Tibial nerve (tissue), 4 donors: ENCODE measurements at regions not wholly inside any gene's neighbourhood (a gene's known extent, or its start where the extent isn't known, plus 50 kb on each side); places are given as distances from the start of the nearest gene placed in this dataset.

Experiments used
- DNase-seq, 2 donors: peaks; one replicate each; pipeline ENCODE4 v3.0.0-alpha.2; 2019; ENCODE audit warnings: low spot score in 2 of 2
- H3K27ac ChIP-seq, 4 donors: fragments of 200-600 bp; sonication (generic) in 3 of 4; one replicate each; pipeline ENCODE4 v1.5.1; 2017 to 2019; ENCODE audit warnings: mild to moderate bottlenecking in 1 of 4
- H3K27me3 ChIP-seq, 2 donors: fragments of 200-600 bp; sonication (generic) in 1 of 2; one replicate each; pipeline versions ENCODE4 v1.5.1 to v1.6.0; 2017 to 2019
- H3K36me3 ChIP-seq, 3 donors: fragments of 200-600 bp; sonication (generic); one replicate each; pipeline ENCODE4 v1.5.1; 2018 to 2019
- H3K4me1 ChIP-seq, 4 donors: fragments of 200-600 bp; sonication (generic) in 3 of 4; one replicate each; pipeline ENCODE4 v1.5.1; 2017 to 2019
- H3K4me3 ChIP-seq, 4 donors: fragments of 200-600 bp; sonication (generic) in 3 of 4; one replicate each; pipeline ENCODE4 v1.5.1; 2017 to 2019; ENCODE audit warnings: mild to moderate bottlenecking in 1 of 4, moderate library complexity in 1 of 4
- H3K9me3 ChIP-seq, 4 donors: fragments of 200-600 bp; sonication (generic) in 3 of 4; one replicate each; pipeline ENCODE4 v1.5.1; 2017 to 2019
- EP300 ChIP-seq, 2 donors: sonication (generic); formaldehyde crosslinking; IDR thresholded peaks; one replicate each; pipeline ENCODE4 v1.6.1; 2017; ENCODE audit warnings: antibody characterized with exemption in 2 of 2, mild to moderate bottlenecking in 1 of 2
- POLR2A ChIP-seq, 2 donors: fragments of 450-650 bp; IDR thresholded peaks; one replicate each; pipeline ENCODE4 v1.6.1; 2017; ENCODE audit warnings: antibody characterized with exemption in 2 of 2, mild to moderate bottlenecking in 2 of 2, moderate library complexity in 2 of 2
- WGBS, 2 donors: methylation state at CpG; one replicate each; pipeline ENCODE4 v1.1.5; 2018; 5-methylcytosine and 5-hydroxymethylcytosine counted together
- TF ChIP-seq, protein P1 (sequence below), 5 experiments: fragments of 200-600 bp in 3 of 5; fragments of 450-650 bp in 2 of 5; sonication (generic) in 3 of 5; IDR thresholded peaks; one replicate each; pipeline ENCODE4 v1.5.1; 2016 to 2019; ENCODE audit warnings: antibody characterized with exemption in 5 of 5, mild to moderate bottlenecking in 3 of 5, moderate library complexity in 2 of 5

DNA sequence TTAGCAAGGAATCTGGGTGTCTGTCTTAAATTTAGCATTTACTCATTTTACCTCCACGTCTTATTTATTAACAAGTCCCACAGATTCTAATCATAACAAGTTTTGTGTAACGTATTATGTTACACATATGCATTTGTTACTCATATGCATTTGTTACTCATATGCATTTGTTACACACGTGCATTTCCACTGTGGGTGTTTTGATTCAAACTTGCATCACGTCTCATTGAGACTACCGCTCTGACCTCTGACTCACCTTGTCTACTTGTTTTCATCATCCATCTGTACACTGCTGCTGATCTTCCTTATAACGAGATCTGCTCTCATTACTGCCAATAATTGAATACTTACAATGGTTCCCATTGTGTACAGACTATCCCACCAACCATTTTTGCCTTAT is 1141.4 kb downstream of the TBL1XR1 start:
- Histone ChIP-seq H3K4me3 (no peak overlapping the region), H3K27ac (no peak overlapping the region), H3K9me3 (peaks cover 0 to 3% (median 0%) of the 10 kb centered on the region in 4 donors), H3K4me1 (no peaks in the 10 kb centered on the region), H3K36me3 (no peaks in the 10 kb centered on the region), H3K27me3 (no peaks in the 10 kb centered on the region)
- WGBS, 2 donors: 79 to 83% methylated on average over 6 of the region's 6 CpGs
- DNase-seq: no peak
- TF ChIP-seq EP300 (IDR thresholded peaks at IDR 0.05): no peak
- TF ChIP-seq POLR2A (IDR thresholded peaks at IDR 0.05): no peak
- TF ChIP-seq, protein P1, sequence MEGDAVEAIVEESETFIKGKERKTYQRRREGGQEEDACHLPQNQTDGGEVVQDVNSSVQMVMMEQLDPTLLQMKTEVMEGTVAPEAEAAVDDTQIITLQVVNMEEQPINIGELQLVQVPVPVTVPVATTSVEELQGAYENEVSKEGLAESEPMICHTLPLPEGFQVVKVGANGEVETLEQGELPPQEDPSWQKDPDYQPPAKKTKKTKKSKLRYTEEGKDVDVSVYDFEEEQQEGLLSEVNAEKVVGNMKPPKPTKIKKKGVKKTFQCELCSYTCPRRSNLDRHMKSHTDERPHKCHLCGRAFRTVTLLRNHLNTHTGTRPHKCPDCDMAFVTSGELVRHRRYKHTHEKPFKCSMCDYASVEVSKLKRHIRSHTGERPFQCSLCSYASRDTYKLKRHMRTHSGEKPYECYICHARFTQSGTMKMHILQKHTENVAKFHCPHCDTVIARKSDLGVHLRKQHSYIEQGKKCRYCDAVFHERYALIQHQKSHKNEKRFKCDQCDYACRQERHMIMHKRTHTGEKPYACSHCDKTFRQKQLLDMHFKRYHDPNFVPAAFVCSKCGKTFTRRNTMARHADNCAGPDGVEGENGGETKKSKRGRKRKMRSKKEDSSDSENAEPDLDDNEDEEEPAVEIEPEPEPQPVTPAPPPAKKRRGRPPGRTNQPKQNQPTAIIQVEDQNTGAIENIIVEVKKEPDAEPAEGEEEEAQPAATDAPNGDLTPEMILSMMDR (IDR thresholded peaks at IDR 0.05): no peak

DNA sequence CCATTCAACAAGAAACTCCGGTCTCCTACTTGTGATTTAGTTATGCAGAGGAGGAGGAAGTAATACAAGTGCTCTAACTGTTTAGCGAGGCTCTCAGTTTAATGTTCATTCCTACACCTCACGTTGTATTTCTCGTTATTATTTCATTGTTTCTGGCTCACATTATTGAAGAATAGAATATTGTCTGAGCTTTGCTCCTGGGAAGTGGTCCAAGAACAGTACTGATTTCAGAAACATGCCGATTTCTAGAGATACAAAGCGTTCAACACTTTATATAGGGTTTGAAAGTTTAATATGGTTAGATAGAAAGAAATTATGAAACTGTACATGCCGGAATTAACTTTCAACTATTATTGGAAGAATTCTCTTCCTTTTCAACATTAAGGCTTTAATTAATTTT is 1145.5 kb downstream of the TBL1XR1 start:
- Histone ChIP-seq H3K27ac (no peak overlapping the region), H3K27me3 (no peaks in the 10 kb centered on the region), H3K4me3 (no peak overlapping the region), H3K4me1 (no peaks in the 10 kb centered on the region), H3K36me3 (no peaks in the 10 kb centered on the region), H3K9me3 (no peaks in the 10 kb centered on the region)
- TF ChIP-seq, protein P1 (IDR thresholded peaks at IDR 0.05): no peak
- TF ChIP-seq EP300 (IDR thresholded peaks at IDR 0.05) (no peak), POLR2A (IDR thresholded peaks at IDR 0.05) (no peak)
- WGBS, 2 donors: 30 to 32% methylated on average over 7 of the region's 7 CpGs
- DNase-seq: no peak

DNA sequence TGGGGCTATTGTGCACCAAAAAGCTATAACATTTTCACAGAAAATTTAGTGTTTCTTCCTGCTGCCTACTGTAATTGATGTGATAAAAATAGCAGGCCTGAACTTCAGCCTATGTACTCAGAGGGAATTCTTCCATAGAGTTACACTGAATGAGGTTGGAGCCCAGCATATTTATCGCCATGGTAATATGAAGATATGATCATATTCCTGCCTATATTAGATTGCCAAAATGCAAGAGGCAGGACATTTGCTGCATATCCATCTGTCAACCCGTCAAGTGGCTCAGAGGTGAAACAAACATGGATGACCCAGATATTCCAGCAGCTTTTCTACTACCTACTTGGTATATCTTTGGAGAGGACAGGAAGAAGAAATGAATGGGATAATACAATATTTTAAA is 1150.6 kb downstream of the TBL1XR1 start:
- no peak for DNase-seq
- Histone ChIP-seq H3K4me3 (no peak overlapping the region), H3K36me3 (no peaks in the 10 kb centered on the region), H3K9me3 (no peaks in the 10 kb centered on the region), H3K4me1 (no peaks in the 10 kb centered on the region), H3K27ac (no peak overlapping the region), H3K27me3 (no peaks in the 10 kb centered on the region)
- no peak for TF ChIP-seq POLR2A (IDR thresholded peaks at IDR 0.05)
- TF ChIP-seq, protein P1 (IDR thresholded peaks at IDR 0.05): no peak
- no peak for TF ChIP-seq EP300 (IDR thresholded peaks at IDR 0.05)
- 79 to 88% methylated on average over 2 of the region's 2 CpGs for WGBS, 2 donors

DNA sequence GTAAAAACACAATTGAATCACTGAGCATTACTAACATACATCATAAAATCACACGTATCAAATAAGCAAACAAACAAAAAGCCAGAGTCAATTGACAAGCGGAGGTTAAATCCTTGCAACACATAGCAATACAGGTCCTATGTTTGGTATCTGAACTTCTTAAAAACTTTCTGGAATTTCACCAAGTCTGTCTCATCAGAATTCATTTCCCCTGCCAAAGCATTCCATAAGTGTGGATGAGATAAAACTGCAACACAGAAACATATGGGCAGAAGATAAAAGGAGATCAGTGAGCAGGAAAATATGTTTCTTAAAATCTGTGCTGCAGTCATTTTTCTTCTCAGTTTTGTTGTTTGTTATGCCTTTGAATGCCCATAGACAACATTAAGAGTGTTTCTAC is 1155.5 kb downstream of the TBL1XR1 start:
- Histone ChIP-seq H3K4me3 (no peak overlapping the region), H3K36me3 (no peaks in the 10 kb centered on the region), H3K27me3 (no peaks in the 10 kb centered on the region), H3K9me3 (no peaks in the 10 kb centered on the region), H3K27ac (no peak overlapping the region), H3K4me1 (peaks cover 0 to 3% (median 0%) of the 10 kb centered on the region in 4 donors)
- TF ChIP-seq, protein P1 (IDR thresholded peaks at IDR 0.05): no peak
- TF ChIP-seq EP300 (IDR thresholded peaks at IDR 0.05) (no peak), POLR2A (IDR thresholded peaks at IDR 0.05) (no peak)
- no peak for DNase-seq
- WGBS, 2 donors: 66 to 68% methylated on average over 2 of the region's 2 CpGs

DNA sequence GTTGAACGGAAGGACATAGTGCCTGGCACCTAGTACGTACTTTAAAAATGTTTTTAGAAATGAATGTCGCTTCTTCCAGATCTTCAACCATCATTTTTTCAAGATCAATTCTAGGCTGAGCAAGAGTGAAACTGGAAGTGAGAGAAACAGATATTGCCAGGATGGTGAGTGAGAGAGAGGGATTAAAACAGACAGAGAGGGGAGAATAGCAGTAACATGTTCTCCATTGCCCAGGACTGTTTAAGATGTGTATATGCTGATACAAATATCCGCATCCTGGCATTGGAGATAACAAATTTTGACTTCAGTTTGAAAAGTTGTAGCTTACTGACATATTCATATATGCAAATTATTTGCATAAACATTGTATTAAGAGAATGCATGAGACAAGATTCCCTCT is 1156.1 kb downstream of the TBL1XR1 start:
- Histone ChIP-seq H3K36me3 (no peaks in the 10 kb centered on the region), H3K27me3 (no peaks in the 10 kb centered on the region), H3K4me1 (peaks cover 0 to 3% (median 0%) of the 10 kb centered on the region in 4 donors), H3K4me3 (no peak overlapping the region), H3K9me3 (peaks cover 0 to 3% (median under 1%) of the 10 kb centered on the region in 4 donors), H3K27ac (no peak overlapping the region)
- TF ChIP-seq, protein P1 (IDR thresholded peaks at IDR 0.05): no peak
- TF ChIP-seq EP300 (IDR thresholded peaks at IDR 0.05) (no peak), POLR2A (IDR thresholded peaks at IDR 0.05) (no peak)
- WGBS, 2 donors: 97% methylated on average over 4 of the region's 4 CpGs
- no peak for DNase-seq
